Breast epithelium (tissue), 3 donors: ENCODE measurements at regions not wholly inside any gene's neighbourhood (a gene's known extent, or its start where the extent isn't known, plus 50 kb on each side); places are given as distances from the start of the nearest gene placed in this dataset.

ENCODE experiments used
- CTCF ChIP-seq, 3 donors: fragments of 450-650 bp; IDR thresholded peaks; one replicate each; pipeline ENCODE4 v1.5.1; 2016 to 2017; ENCODE audit warnings: antibody characterized with exemption in 3 of 3, mild to moderate bottlenecking in 3 of 3, moderate library complexity in 3 of 3
- POLR2A ChIP-seq: fragments of 450-650 bp; IDR thresholded peaks from one replicate; pipeline ENCODE4 v1.6.1; 2016; ENCODE audit warnings: antibody characterized with exemption, mild to moderate bottlenecking, moderate library complexity
- POLR2AphosphoS5 ChIP-seq, 3 donors: sonication (generic); formaldehyde crosslinking; IDR thresholded peaks; one replicate each; pipeline ENCODE4 v1.6.1; 2017; ENCODE audit warnings: antibody characterized with exemption in 3 of 3

GRCh38 chr4:166527500-166527899, 654.5 kb downstream of the TLL1 start:
- TF ChIP-seq CTCF (IDR thresholded peaks at IDR 0.05) (no peak), POLR2AphosphoS5 (IDR thresholded peaks at IDR 0.05) (no peak), POLR2A (no peak)
